T-cell (primary cell): ENCODE measurements at regions not wholly inside any gene's neighbourhood (a gene's known extent, or its start where the extent isn't known, plus 50 kb on each side); places are given as distances from the start of the nearest gene placed in this dataset.

Source experiments
- ATAC-seq, 4 experiments: fragments of 200-7000 bp in 3 of 4; fragments of 150-1000 bp in 1 of 4; cut with Tn5 transposase; replicated peaks in 1 of 4; 1 replicate in 3 of 4; 2 replicates in 1 of 4; pipeline ENCODE4 v1.10.0; 2021; ENCODE audit warnings: moderate library complexity in 3 of 4, mild to moderate bottlenecking in 2 of 4, moderate number of reproducible peaks in 1 of 4
- CTCF ChIA-PET, 2 donors: fragments of 300-600 bp; sonication (Branson Sonifier 250); formaldehyde crosslinking; loops; one replicate each; lab custom pipeline; 2022; ENCODE audit warnings: antibody characterized with exemption in 2 of 2; lab: Charles Lee
- POLR2A ChIA-PET, 2 donors: fragments of 300-600 bp; sonication (Branson Sonifier 250); formaldehyde crosslinking; loops; one replicate each; lab custom pipeline; 2022; ENCODE audit warnings: antibody characterized with exemption in 2 of 2; lab: Charles Lee
- DNase-seq, 35 experiments: peaks; one replicate each; pipeline versions ENCODE4 v3.0.0 to v3.0.0-alpha.2; 2013 to 2023
- H3K27ac ChIP-seq: one replicate; pipeline ENCODE4 v1.5.1; 2013; ENCODE audit warnings: low read length
- H3K27me3 ChIP-seq, 2 experiments: replicated peaks in 1 of 2; 1 replicate in 1 of 2; 2 replicates in 1 of 2; pipeline versions ENCODE4 v1.6.1 to v1.7.0; 2013; ENCODE audit warnings: low read length in 1 of 2, mixed read lengths in 1 of 2; ENCODE audit not compliant: control insufficient read depth in 2 of 2, insufficient read depth in 2 of 2; ENCODE audit errors: extremely low read depth in 1 of 2
- H3K36me3 ChIP-seq, 2 donors: 1 replicate in 1 of 2; 2 replicates in 1 of 2; pipeline versions ENCODE4 v1.6.1 to v1.7.0; 2013; ENCODE audit warnings: low read length in 1 of 2; ENCODE audit not compliant: control insufficient read depth in 2 of 2, insufficient read depth in 1 of 2; ENCODE audit errors: extremely low read depth in 1 of 2
- H3K4me1 ChIP-seq, 2 experiments: 1 replicate in 1 of 2; 2 replicates in 1 of 2; pipeline versions ENCODE4 v1.6.1 to v1.7.0; 2013; ENCODE audit warnings: low read length in 2 of 2, mixed read lengths in 1 of 2; ENCODE audit not compliant: insufficient read depth in 2 of 2, control insufficient read depth in 1 of 2; ENCODE audit errors: extremely low read depth in 1 of 2
- H3K4me3 ChIP-seq, 2 donors: 1 replicate in 1 of 2; 2 replicates in 1 of 2; pipeline versions ENCODE4 v1.5.1 to v1.7.0; 2013; ENCODE audit warnings: mild to moderate bottlenecking in 2 of 2, low read length in 1 of 2, moderate library complexity in 1 of 2; ENCODE audit not compliant: control insufficient read depth in 1 of 2; ENCODE audit errors: extremely low read depth in 1 of 2
- H3K9me3 ChIP-seq: 2 replicates; pipeline ENCODE4 v1.7.0; 2013
- H3K27ac Mint-ChIP-seq, 2 donors: one replicate each; pipeline ENCODE4 v1.8.0; 2020 to 2021; ENCODE audit warnings: mild to moderate bottlenecking in 2 of 2, mixed read lengths in 2 of 2
- H3K27me3 Mint-ChIP-seq, 2 donors: one replicate each; pipeline ENCODE4 v1.8.0; 2021 to 2022; ENCODE audit warnings: mixed read lengths in 2 of 2
- H3K36me3 Mint-ChIP-seq: one replicate; pipeline ENCODE4 v1.8.0; 2021; ENCODE audit warnings: mixed read lengths
- H3K4me1 Mint-ChIP-seq, 3 donors: one replicate each; pipeline ENCODE4 v1.8.0; 2020 to 2022; ENCODE audit warnings: mixed read lengths in 3 of 3, mild to moderate bottlenecking in 1 of 3
- H3K4me3 Mint-ChIP-seq, 3 donors: one replicate each; pipeline ENCODE4 v1.8.0; 2020 to 2022; ENCODE audit warnings: mild to moderate bottlenecking in 3 of 3, mixed read lengths in 3 of 3, moderate library complexity in 3 of 3
- H3K9me3 Mint-ChIP-seq, 3 donors: one replicate each; pipeline ENCODE4 v1.8.0; 2020 to 2022; ENCODE audit warnings: mixed read lengths in 3 of 3
- WGBS: methylation state at CpG from one replicate; pipeline ENCODE4 v1.1.5; 2013; ENCODE audit warnings: missing lambda C conversion rate; ENCODE audit not compliant: insufficient coverage; 5-methylcytosine and 5-hydroxymethylcytosine counted together

- H3K27ac ChIP-seq: no peak overlapping the region
- H3K27me3 Mint-ChIP-seq: peaks cover 0 to 1% of the 10 kb centered on the region in 2 donors
- peak in 6 of 35 experiments; percentile 3 to 40 (median 10) for DNase-seq
- peaks cover 12 to 17% of the 10 kb centered on the region in 2 experiments for H3K4me1 ChIP-seq
- H3K27me3 ChIP-seq: peaks cover 0 to 5% of the 10 kb centered on the region in 2 experiments
- peak; percentile 40 to 87 (median 61) for ATAC-seq
- no peaks in the 10 kb centered on the region for H3K9me3 ChIP-seq
- H3K36me3 ChIP-seq: no peaks in the 10 kb centered on the region
- no peaks in the 10 kb centered on the region for H3K9me3 Mint-ChIP-seq
- no peaks in the 10 kb centered on the region for H3K36me3 Mint-ChIP-seq
- 53% methylated on average over 4 of the region's 8 CpGs for WGBS
- CTCF ChIA-PET: no interaction called here
- H3K27ac Mint-ChIP-seq: peak overlapping the region; percentile 8 to 68
- H3K4me3 ChIP-seq: no peak overlapping the region
- POLR2A ChIA-PET: no interaction called here
- H3K4me3 Mint-ChIP-seq: peak overlapping the region in 2 of 3 donors; percentile 47 to 64
- H3K4me1 Mint-ChIP-seq: peaks cover 29 to 34% (median 31%) of the 10 kb centered on the region in 3 donors
Measured at GRCh38 chr9:105051897-105052296, 123.9 kb upstream of the ABCA1 start.

GRCh38 chr9:105052346-105052745 is 124.4 kb upstream of the ABCA1 start:
- Histone ChIP-seq H3K36me3 (no peaks in the 10 kb centered on the region), H3K9me3 (no peaks in the 10 kb centered on the region), H3K4me3 (no peak overlapping the region), H3K27me3 (peaks cover 0 to 5% of the 10 kb centered on the region in 2 experiments), H3K4me1 (peaks cover 12 to 17% of the 10 kb centered on the region in 2 experiments), H3K27ac (no peak overlapping the region)
- ChIA-PET POLR2A (no interaction called here), CTCF (no interaction called here)
- DNase-seq (no peak), ATAC-seq (no peak)
- H3K4me1 Mint-ChIP-seq: peaks cover 29 to 34% (median 31%) of the 10 kb centered on the region in 3 donors
- no peaks in the 10 kb centered on the region for H3K9me3 Mint-ChIP-seq
- H3K4me3 Mint-ChIP-seq: peak overlapping the region in 1 of 3 donors; percentile 64
- peaks cover 0 to 1% of the 10 kb centered on the region in 2 donors for H3K27me3 Mint-ChIP-seq
- H3K36me3 Mint-ChIP-seq: no peaks in the 10 kb centered on the region
- peak overlapping the region; percentile 8 to 11 for H3K27ac Mint-ChIP-seq
- 100% methylated on average over 1 of the region's 8 CpGs for WGBS

GRCh38 chr9:105053209-105053652 is 125.3 kb upstream of the ABCA1 start:
- H3K27ac Mint-ChIP-seq: no peak overlapping the region
- DNase-seq (peak in 2 of 35 experiments; percentile 13 to 14), ATAC-seq (no peak)
- Histone ChIP-seq H3K4me3 (no peak overlapping the region), H3K4me1 (peaks cover 12 to 17% of the 10 kb centered on the region in 2 experiments), H3K36me3 (no peaks in the 10 kb centered on the region), H3K9me3 (no peaks in the 10 kb centered on the region), H3K27ac (no peak overlapping the region), H3K27me3 (peaks cover 0 to 5% of the 10 kb centered on the region in 2 experiments)
- H3K36me3 Mint-ChIP-seq: no peaks in the 10 kb centered on the region
- H3K4me3 Mint-ChIP-seq: peak overlapping the region in 1 of 3 donors; percentile 64
- POLR2A ChIA-PET: interaction anchor here in 1 of 2 donors (0.6 kb wide), 1 partner anchor 45 kb away, joined by 3 read pairs; no protein-coding TSS in a partner anchor
- peaks cover 0 to 1% of the 10 kb centered on the region in 2 donors for H3K27me3 Mint-ChIP-seq
- no peaks in the 10 kb centered on the region for H3K9me3 Mint-ChIP-seq
- H3K4me1 Mint-ChIP-seq: peaks cover 29 to 34% (median 31%) of the 10 kb centered on the region in 3 donors
- 59% methylated on average over 4 of the region's 4 CpGs for WGBS
- CTCF ChIA-PET: no interaction called here

- no peak overlapping the region for H3K4me3 ChIP-seq
- DNase-seq (no peak), ATAC-seq (no peak)
- Mint-ChIP-seq H3K4me3 (no peak overlapping the region), H3K27me3 (peaks cover 0 to 1% of the 10 kb centered on the region in 2 donors), H3K36me3 (no peaks in the 10 kb centered on the region), H3K9me3 (no peaks in the 10 kb centered on the region), H3K4me1 (peaks cover 29 to 34% (median 31%) of the 10 kb centered on the region in 3 donors), H3K27ac (no peak overlapping the region)
- ChIA-PET CTCF (no interaction called here), POLR2A (interaction anchor here in 1 of 2 donors (0.7 kb wide), 1 partner anchor 40 kb away, joined by 5 read pairs; no protein-coding TSS in a partner anchor)
- H3K27ac ChIP-seq: no peak overlapping the region
- 100% methylated on average over 2 of the region's 3 CpGs for WGBS
- peaks cover 0 to 5% of the 10 kb centered on the region in 2 experiments for H3K27me3 ChIP-seq
- H3K9me3 ChIP-seq: no peaks in the 10 kb centered on the region
- H3K36me3 ChIP-seq: no peaks in the 10 kb centered on the region
- peaks cover 12 to 17% of the 10 kb centered on the region in 2 experiments for H3K4me1 ChIP-seq
Measured at GRCh38 chr9:105054491-105054890, 126.5 kb upstream of the ABCA1 start.

- H3K27me3 Mint-ChIP-seq: peaks cover 1 to 4% of the 10 kb centered on the region in 2 donors
- no peaks in the 10 kb centered on the region for H3K9me3 Mint-ChIP-seq
- H3K4me1 Mint-ChIP-seq: peaks cover 25 to 32% (median 27%) of the 10 kb centered on the region in 3 donors
- POLR2A ChIA-PET: no interaction called here
- H3K4me3 ChIP-seq: no peak overlapping the region
- H3K36me3 ChIP-seq: no peaks in the 10 kb centered on the region
- H3K36me3 Mint-ChIP-seq: no peaks in the 10 kb centered on the region
- no peak overlapping the region for H3K27ac ChIP-seq
- ATAC-seq: no peak
- peaks cover 12 to 17% of the 10 kb centered on the region in 2 experiments for H3K4me1 ChIP-seq
- H3K27me3 ChIP-seq: peaks cover 0 to 7% of the 10 kb centered on the region in 2 experiments
- H3K4me3 Mint-ChIP-seq: no peak overlapping the region
- CTCF ChIA-PET: no interaction called here
- H3K27ac Mint-ChIP-seq: no peak overlapping the region
- WGBS: no CpG with 5 or more reads among the region's 3 CpGs
- H3K9me3 ChIP-seq: no peaks in the 10 kb centered on the region
- DNase-seq: no peak
Measured at GRCh38 chr9:105055917-105056316, 128.0 kb upstream of the ABCA1 start.

GRCh38 chr9:105057551-105057950 is 129.6 kb upstream of the ABCA1 start:
- H3K27me3 ChIP-seq: peaks cover 0 to 12% of the 10 kb centered on the region in 2 experiments
- H3K9me3 Mint-ChIP-seq: no peaks in the 10 kb centered on the region
- peaks cover 11 to 15% (median 11%) of the 10 kb centered on the region in 3 donors for H3K4me1 Mint-ChIP-seq
- H3K4me1 ChIP-seq: peaks cover 0 to 1% of the 10 kb centered on the region in 2 experiments
- ATAC-seq (no peak), DNase-seq (no peak)
- CTCF ChIA-PET: interaction anchor here in 1 of 2 donors (0.6 kb wide), 1 partner anchor 330 kb away, joined by 4 read pairs; no protein-coding TSS in a partner anchor
- no peaks in the 10 kb centered on the region for H3K36me3 ChIP-seq
- no peak overlapping the region for H3K27ac ChIP-seq
- POLR2A ChIA-PET: no interaction called here
- no CpG with 5 or more reads among the region's 4 CpGs for WGBS
- H3K4me3 ChIP-seq: no peak overlapping the region
- no peak overlapping the region for H3K27ac Mint-ChIP-seq
- no peaks in the 10 kb centered on the region for H3K9me3 ChIP-seq
- no peaks in the 10 kb centered on the region for H3K36me3 Mint-ChIP-seq
- peaks cover 4 to 5% of the 10 kb centered on the region in 2 donors for H3K27me3 Mint-ChIP-seq
- no peak overlapping the region for H3K4me3 Mint-ChIP-seq
